H1 (cell line): ENCODE measurements at regions not wholly inside any gene's neighbourhood (a gene's known extent, or its start where the extent isn't known, plus 50 kb on each side); places are given as distances from the start of the nearest gene placed in this dataset.

Experiments used
- CEBPB ChIP-seq: IDR thresholded peaks from 2 replicates; pipeline ENCODE4 v1.6.1; 2012; ENCODE audit warnings: low read depth, low read length
- CHD2 ChIP-seq: IDR thresholded peaks from 2 replicates; pipeline ENCODE4 v1.6.1; 2012; ENCODE audit warnings: low read length, improper control_type of control experiment
- EGR1 ChIP-seq: IDR thresholded peaks from 2 replicates; pipeline ENCODE4 v1.6.1; 2011; ENCODE audit warnings: low read depth, low read length, borderline replicate concordance
- EZH2 ChIP-seq: fragments of 200-600 bp; sonication (generic); IDR thresholded peaks from 2 replicates; pipeline ENCODE4 v1.7.1; 2012; ENCODE audit warnings: low read depth, mild to moderate bottlenecking, moderate library complexity, low read length, inconsistent platforms; ENCODE audit not compliant: severe bottlenecking
- POLR2AphosphoS5 ChIP-seq: IDR thresholded peaks from 2 replicates; pipeline ENCODE4 v1.6.1; 2011; ENCODE audit warnings: low read depth, low read length
- RAD21 ChIP-seq, 2 experiments: IDR thresholded peaks in 1 of 2; conservative IDR thresholded peaks in 1 of 2; 2 replicates each; pipeline ENCODE4 v1.6.1; 2011; ENCODE audit warnings: low read depth in 2 of 2, low read length in 2 of 2, improper control_type of control experiment in 1 of 2, inconsistent platforms in 1 of 2, mild to moderate bottlenecking in 1 of 2, moderate library complexity in 1 of 2
- RNF2 ChIP-seq: fragments of 200-900, 300-1000 bp; sonication (generic); IDR thresholded peaks from 2 replicates; pipeline ENCODE4 v1.7.1; 2016; ENCODE audit warnings: borderline replicate concordance, low read depth, mild to moderate bottlenecking, antibody characterized with exemption, low read length; ENCODE audit not compliant: poor library complexity, severe bottlenecking; ENCODE audit errors: missing control alignments
- TAF1 ChIP-seq: IDR thresholded peaks from 2 replicates; pipeline ENCODE4 v1.6.1; 2011; ENCODE audit warnings: mild to moderate bottlenecking, low read depth, low read length
- TBP ChIP-seq: IDR thresholded peaks from 2 replicates; pipeline ENCODE4 v1.6.1; 2011; ENCODE audit warnings: low read depth, low read length, improper control_type of control experiment
- TF ChIP-seq, protein P1 (sequence below), 3 experiments: IDR thresholded peaks; 1 replicate in 2 of 3; 2 replicates in 1 of 3; pipeline versions ENCODE4 v1.5.1 to v1.6.1; 2011; ENCODE audit warnings: low read length in 3 of 3, mild to moderate bottlenecking in 3 of 3, inconsistent platforms in 2 of 3, low read depth in 1 of 3, moderate library complexity in 1 of 3; ENCODE audit not compliant: insufficient read depth in 1 of 3; ENCODE audit errors: control extremely low read depth in 1 of 3
- TF ChIP-seq, protein P2 (sequence below): IDR thresholded peaks from 2 replicates; pipeline ENCODE4 v1.6.1; 2011; ENCODE audit warnings: low read depth, mild to moderate bottlenecking, low read length; ENCODE audit not compliant: insufficient read depth
- TF ChIP-seq, protein P3 (sequence below): fragments of 300-600 bp; sonication (generic); IDR thresholded peaks from 2 replicates; pipeline ENCODE4 v1.7.1; 2012; ENCODE audit warnings: low read length, moderate library complexity, mild to moderate bottlenecking, inconsistent platforms; ENCODE audit not compliant: insufficient replicate concordance

DNA sequence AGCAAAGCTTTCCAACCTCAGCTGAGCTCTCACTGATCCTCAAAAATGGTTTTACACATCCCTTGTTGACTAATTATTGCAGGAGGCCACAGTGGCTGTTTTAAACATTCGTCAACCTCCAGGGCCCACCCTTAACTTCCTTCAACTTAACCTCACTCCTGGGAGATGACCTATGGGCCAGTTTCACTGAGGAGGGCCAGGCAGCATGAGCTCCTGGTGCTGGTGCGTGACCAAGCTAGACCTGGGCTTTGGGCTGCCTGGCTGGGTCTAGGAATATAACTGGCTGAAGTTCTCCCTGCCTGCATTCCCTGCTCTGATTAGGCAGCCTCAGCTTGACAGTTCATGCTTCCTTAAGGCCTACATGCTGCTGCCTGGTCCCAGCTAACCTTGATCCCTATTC, 273.7 kb upstream of the ATP11B start:
- no peak for TF ChIP-seq EGR1
- TF ChIP-seq, protein P1, sequence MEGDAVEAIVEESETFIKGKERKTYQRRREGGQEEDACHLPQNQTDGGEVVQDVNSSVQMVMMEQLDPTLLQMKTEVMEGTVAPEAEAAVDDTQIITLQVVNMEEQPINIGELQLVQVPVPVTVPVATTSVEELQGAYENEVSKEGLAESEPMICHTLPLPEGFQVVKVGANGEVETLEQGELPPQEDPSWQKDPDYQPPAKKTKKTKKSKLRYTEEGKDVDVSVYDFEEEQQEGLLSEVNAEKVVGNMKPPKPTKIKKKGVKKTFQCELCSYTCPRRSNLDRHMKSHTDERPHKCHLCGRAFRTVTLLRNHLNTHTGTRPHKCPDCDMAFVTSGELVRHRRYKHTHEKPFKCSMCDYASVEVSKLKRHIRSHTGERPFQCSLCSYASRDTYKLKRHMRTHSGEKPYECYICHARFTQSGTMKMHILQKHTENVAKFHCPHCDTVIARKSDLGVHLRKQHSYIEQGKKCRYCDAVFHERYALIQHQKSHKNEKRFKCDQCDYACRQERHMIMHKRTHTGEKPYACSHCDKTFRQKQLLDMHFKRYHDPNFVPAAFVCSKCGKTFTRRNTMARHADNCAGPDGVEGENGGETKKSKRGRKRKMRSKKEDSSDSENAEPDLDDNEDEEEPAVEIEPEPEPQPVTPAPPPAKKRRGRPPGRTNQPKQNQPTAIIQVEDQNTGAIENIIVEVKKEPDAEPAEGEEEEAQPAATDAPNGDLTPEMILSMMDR (IDR thresholded peaks at IDR 0.05; ENCODE audit: control extremely low read depth in 1 of 3, insufficient read depth in 1 of 3, low read depth in 1 of 3, low read length in 3 of 3) = no peak
- TF ChIP-seq CEBPB = no peak
- no peak for TF ChIP-seq EZH2
- TF ChIP-seq CHD2 = no peak
- no peak for TF ChIP-seq TBP
- TF ChIP-seq POLR2AphosphoS5 = no peak
- TF ChIP-seq, protein P2, sequence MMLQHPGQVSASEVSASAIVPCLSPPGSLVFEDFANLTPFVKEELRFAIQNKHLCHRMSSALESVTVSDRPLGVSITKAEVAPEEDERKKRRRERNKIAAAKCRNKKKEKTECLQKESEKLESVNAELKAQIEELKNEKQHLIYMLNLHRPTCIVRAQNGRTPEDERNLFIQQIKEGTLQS = no peak
- TF ChIP-seq TAF1 = no peak
- TF ChIP-seq RAD21 (IDR thresholded peaks at IDR 0.05 in 1 of 2, conservative IDR thresholded peaks at IDR 0.05 in 1 of 2; ENCODE audit: low read depth in 2 of 2, low read length in 2 of 2) = no peak
- TF ChIP-seq RNF2 = no peak
- TF ChIP-seq, protein P3, sequence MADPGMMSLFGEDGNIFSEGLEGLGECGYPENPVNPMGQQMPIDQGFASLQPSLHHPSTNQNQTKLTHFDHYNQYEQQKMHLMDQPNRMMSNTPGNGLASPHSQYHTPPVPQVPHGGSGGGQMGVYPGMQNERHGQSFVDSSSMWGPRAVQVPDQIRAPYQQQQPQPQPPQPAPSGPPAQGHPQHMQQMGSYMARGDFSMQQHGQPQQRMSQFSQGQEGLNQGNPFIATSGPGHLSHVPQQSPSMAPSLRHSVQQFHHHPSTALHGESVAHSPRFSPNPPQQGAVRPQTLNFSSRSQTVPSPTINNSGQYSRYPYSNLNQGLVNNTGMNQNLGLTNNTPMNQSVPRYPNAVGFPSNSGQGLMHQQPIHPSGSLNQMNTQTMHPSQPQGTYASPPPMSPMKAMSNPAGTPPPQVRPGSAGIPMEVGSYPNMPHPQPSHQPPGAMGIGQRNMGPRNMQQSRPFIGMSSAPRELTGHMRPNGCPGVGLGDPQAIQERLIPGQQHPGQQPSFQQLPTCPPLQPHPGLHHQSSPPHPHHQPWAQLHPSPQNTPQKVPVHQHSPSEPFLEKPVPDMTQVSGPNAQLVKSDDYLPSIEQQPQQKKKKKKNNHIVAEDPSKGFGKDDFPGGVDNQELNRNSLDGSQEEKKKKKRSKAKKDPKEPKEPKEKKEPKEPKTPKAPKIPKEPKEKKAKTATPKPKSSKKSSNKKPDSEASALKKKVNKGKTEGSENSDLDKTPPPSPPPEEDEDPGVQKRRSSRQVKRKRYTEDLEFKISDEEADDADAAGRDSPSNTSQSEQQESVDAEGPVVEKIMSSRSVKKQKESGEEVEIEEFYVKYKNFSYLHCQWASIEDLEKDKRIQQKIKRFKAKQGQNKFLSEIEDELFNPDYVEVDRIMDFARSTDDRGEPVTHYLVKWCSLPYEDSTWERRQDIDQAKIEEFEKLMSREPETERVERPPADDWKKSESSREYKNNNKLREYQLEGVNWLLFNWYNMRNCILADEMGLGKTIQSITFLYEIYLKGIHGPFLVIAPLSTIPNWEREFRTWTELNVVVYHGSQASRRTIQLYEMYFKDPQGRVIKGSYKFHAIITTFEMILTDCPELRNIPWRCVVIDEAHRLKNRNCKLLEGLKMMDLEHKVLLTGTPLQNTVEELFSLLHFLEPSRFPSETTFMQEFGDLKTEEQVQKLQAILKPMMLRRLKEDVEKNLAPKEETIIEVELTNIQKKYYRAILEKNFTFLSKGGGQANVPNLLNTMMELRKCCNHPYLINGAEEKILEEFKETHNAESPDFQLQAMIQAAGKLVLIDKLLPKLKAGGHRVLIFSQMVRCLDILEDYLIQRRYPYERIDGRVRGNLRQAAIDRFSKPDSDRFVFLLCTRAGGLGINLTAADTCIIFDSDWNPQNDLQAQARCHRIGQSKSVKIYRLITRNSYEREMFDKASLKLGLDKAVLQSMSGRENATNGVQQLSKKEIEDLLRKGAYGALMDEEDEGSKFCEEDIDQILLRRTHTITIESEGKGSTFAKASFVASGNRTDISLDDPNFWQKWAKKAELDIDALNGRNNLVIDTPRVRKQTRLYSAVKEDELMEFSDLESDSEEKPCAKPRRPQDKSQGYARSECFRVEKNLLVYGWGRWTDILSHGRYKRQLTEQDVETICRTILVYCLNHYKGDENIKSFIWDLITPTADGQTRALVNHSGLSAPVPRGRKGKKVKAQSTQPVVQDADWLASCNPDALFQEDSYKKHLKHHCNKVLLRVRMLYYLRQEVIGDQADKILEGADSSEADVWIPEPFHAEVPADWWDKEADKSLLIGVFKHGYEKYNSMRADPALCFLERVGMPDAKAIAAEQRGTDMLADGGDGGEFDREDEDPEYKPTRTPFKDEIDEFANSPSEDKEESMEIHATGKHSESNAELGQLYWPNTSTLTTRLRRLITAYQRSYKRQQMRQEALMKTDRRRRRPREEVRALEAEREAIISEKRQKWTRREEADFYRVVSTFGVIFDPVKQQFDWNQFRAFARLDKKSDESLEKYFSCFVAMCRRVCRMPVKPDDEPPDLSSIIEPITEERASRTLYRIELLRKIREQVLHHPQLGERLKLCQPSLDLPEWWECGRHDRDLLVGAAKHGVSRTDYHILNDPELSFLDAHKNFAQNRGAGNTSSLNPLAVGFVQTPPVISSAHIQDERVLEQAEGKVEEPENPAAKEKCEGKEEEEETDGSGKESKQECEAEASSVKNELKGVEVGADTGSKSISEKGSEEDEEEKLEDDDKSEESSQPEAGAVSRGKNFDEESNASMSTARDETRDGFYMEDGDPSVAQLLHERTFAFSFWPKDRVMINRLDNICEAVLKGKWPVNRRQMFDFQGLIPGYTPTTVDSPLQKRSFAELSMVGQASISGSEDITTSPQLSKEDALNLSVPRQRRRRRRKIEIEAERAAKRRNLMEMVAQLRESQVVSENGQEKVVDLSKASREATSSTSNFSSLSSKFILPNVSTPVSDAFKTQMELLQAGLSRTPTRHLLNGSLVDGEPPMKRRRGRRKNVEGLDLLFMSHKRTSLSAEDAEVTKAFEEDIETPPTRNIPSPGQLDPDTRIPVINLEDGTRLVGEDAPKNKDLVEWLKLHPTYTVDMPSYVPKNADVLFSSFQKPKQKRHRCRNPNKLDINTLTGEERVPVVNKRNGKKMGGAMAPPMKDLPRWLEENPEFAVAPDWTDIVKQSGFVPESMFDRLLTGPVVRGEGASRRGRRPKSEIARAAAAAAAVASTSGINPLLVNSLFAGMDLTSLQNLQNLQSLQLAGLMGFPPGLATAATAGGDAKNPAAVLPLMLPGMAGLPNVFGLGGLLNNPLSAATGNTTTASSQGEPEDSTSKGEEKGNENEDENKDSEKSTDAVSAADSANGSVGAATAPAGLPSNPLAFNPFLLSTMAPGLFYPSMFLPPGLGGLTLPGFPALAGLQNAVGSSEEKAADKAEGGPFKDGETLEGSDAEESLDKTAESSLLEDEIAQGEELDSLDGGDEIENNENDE = no peak
